Type B pancreatic cell (in vitro differentiated cells): ENCODE measurements at regions not wholly inside any gene's neighbourhood (a gene's known extent, or its start where the extent isn't known, plus 50 kb on each side); places are given as distances from the start of the nearest gene placed in this dataset.

Experiments
- DNase-seq: peaks from one replicate; pipeline ENCODE4 v3.0.0; 2021; ENCODE audit warnings: mixed read lengths; ENCODE audit not compliant: unreplicated experiment; ENCODE audit errors: extremely low spot score
- H3K27ac Mint-ChIP-seq: 2 replicates; pipeline ENCODE4 v1.8.0; 2021; ENCODE audit warnings: mild to moderate bottlenecking, mixed read lengths
- H3K27me3 Mint-ChIP-seq: 2 replicates; pipeline ENCODE4 v1.8.0; 2021; ENCODE audit warnings: mixed read lengths
- H3K36me3 Mint-ChIP-seq: 2 replicates; pipeline ENCODE4 v1.8.0; 2021; ENCODE audit warnings: mixed read lengths
- H3K4me1 Mint-ChIP-seq: one replicate; pipeline ENCODE4 v1.8.0; 2021; ENCODE audit warnings: mixed read lengths; ENCODE audit not compliant: unreplicated experiment
- H3K4me3 Mint-ChIP-seq: 2 replicates; pipeline ENCODE4 v1.8.0; 2021; ENCODE audit warnings: mild to moderate bottlenecking, mixed read lengths
- H3K9me3 Mint-ChIP-seq: 2 replicates; pipeline ENCODE4 v1.8.0; 2021; ENCODE audit warnings: mixed read lengths
- CTCF ChIP-seq: fragments of 200-600 bp; sonication (generic); conservative IDR thresholded peaks from 2 replicates; pipeline ENCODE4 v1.5.0; 2021; ENCODE audit warnings: antibody characterized with exemption, mild to moderate bottlenecking

- no peaks in the 10 kb centered on the region for H3K9me3 Mint-ChIP-seq
- no peak for TF ChIP-seq CTCF
- no peak overlapping the region for H3K27ac Mint-ChIP-seq
- H3K4me3 Mint-ChIP-seq: no peak overlapping the region
- no peak for DNase-seq
- no peaks in the 10 kb centered on the region for H3K4me1 Mint-ChIP-seq
- H3K27me3 Mint-ChIP-seq: peaks cover 4% of the 10 kb centered on the region
- no peaks in the 10 kb centered on the region for H3K36me3 Mint-ChIP-seq
These were observed 382.3 kb upstream of the MAF start for GRCh38 chr16:79982862-79983261.

DNA sequence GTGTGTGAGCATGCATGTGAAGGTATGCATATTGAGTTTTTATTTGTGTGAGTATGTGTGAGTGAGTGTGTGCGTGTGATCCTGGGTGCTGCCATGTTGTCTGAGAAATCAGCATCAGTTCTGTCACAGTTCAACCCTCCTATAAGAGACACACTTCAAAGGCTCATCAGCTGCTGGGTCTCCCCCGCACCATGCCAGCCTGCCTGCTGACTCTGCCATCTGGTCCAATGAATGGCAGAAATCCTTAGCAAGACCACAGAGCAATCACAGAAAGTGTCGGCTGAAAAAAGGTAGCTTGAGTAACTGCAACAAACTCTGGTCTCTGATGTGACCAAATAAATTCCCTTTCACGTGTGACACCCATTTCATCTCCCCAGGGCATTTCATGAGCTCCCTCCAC lies 381.8 kb upstream of the MAF start:
- Mint-ChIP-seq H3K9me3 (no peaks in the 10 kb centered on the region), H3K27me3 (peaks cover 4% of the 10 kb centered on the region), H3K4me1 (no peaks in the 10 kb centered on the region), H3K27ac (no peak overlapping the region), H3K4me3 (no peak overlapping the region), H3K36me3 (no peaks in the 10 kb centered on the region)
- DNase-seq: no peak
- TF ChIP-seq CTCF: no peak

DNA sequence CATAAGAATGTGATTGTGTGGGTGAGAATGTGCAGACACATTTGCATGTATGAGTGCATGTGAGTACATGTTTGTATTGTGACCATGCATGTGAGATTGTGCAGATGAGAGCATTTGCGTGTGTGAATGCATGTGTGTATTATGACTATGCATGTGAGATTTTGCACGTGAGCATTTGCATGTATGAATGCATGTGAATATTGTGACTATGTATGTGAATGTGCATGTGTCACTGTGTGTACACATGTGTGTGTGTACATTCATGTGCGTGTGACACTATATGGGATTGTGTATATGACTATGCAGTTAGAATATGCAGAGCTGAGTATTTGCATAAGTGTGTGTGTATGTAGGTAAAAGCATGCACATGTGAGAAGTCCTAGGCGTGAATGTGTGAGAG lies 381.3 kb upstream of the MAF start:
- H3K36me3 Mint-ChIP-seq: no peaks in the 10 kb centered on the region
- DNase-seq: no peak
- H3K4me3 Mint-ChIP-seq: no peak overlapping the region
- H3K27ac Mint-ChIP-seq: no peak overlapping the region
- no peak for TF ChIP-seq CTCF
- no peaks in the 10 kb centered on the region for H3K4me1 Mint-ChIP-seq
- H3K9me3 Mint-ChIP-seq: no peaks in the 10 kb centered on the region
- peaks cover 4% of the 10 kb centered on the region for H3K27me3 Mint-ChIP-seq

GRCh38 chr16:79980650-79981521 lies 380.3 kb upstream of the MAF start:
- H3K27me3 Mint-ChIP-seq: peaks cover 4% of the 10 kb centered on the region
- no peak overlapping the region for H3K4me3 Mint-ChIP-seq
- no peaks in the 10 kb centered on the region for H3K4me1 Mint-ChIP-seq
- H3K27ac Mint-ChIP-seq: no peak overlapping the region
- no peaks in the 10 kb centered on the region for H3K36me3 Mint-ChIP-seq
- TF ChIP-seq CTCF: no peak
- no peaks in the 10 kb centered on the region for H3K9me3 Mint-ChIP-seq
- no peak for DNase-seq

DNA sequence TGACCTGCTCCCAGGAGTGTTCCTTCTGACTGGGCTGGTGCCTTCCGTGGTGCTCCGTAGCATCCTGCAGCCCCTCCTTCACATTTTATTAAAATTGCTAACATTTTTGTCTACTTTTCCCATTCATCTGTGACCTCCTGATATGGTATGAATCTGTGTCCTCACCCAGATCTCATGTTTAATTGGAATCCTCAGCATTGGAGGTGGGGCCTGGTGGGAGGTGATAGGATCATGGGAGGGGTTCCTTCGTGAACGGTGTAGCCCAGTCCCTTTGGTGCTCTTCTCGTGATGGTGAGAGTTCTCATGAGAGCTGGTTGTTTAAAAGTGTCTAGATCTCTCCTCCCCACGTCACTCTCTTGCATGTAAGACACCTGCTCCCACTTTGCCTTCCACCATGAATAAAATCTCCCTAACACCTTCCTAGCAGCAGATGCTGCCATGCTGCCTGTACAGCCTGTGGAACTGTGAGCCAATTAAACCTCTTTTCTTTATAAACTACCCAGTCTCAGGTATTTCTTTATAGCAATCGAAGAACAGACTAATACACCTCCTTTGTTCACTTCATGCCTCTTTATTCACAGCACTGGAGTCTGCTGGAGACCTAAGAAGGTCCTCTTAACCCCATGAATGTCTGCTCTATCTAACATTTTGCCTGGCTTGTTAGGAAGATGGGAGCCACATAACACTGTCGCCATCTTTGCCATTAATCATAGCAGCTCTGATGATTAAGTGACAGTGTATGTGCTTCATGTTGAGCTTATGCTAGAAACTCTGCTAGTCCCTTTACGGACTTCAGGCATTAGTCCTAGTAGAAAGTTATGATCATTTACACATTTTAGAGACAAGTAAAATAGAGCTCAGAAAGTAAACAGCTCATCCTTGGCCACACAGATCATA lies 377.7 kb upstream of the MAF start:
- Mint-ChIP-seq H3K36me3 (no peaks in the 10 kb centered on the region), H3K4me1 (no peaks in the 10 kb centered on the region), H3K9me3 (no peaks in the 10 kb centered on the region), H3K4me3 (no peak overlapping the region), H3K27ac (no peak overlapping the region), H3K27me3 (peaks cover 4% of the 10 kb centered on the region)
- TF ChIP-seq CTCF: no peak
- no peak for DNase-seq
